Thyroid gland (tissue), 4 donors: ENCODE measurements at regions not wholly inside any gene's neighbourhood (a gene's known extent, or its start where the extent isn't known, plus 50 kb on each side); places are given as distances from the start of the nearest gene placed in this dataset.

Experiments
- POLR2A ChIP-seq, 2 donors: fragments of 450-650 bp; IDR thresholded peaks; one replicate each; pipeline ENCODE4 v1.6.1; 2017; ENCODE audit warnings: antibody characterized with exemption in 2 of 2, mild to moderate bottlenecking in 2 of 2, moderate library complexity in 1 of 2
- TF ChIP-seq, protein P1 (sequence below), 6 experiments: fragments of 200-600 bp in 3 of 6; fragments of 450-650 bp in 3 of 6; sonication (generic) in 3 of 6; IDR thresholded peaks; one replicate each; pipeline ENCODE4 v1.5.1; 2016 to 2019; ENCODE audit warnings: antibody characterized with exemption in 6 of 6, mild to moderate bottlenecking in 2 of 6, inconsistent platforms in 1 of 6, moderate library complexity in 1 of 6

DNA sequence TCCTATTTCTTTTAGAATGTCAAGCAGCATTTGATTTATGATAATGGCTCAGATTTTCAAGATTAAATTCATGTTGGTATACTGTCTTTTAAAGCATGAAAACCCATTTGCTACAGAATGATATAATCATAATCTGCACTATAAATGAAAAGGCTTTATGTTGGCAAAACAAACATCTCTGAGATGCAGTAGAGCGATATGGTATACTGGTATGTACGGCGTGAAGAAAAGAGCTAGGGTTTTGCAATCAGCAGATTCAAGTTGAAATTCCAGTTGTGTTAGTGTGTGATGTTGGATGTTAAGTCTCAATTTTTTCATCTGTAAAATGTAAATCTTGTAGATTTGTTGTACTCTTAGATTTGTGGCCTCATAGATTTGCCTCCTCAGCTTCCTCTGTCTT, 53.2 kb upstream of the DYRK2 start:
- no peak for TF ChIP-seq POLR2A (IDR thresholded peaks at IDR 0.05)
- TF ChIP-seq, protein P1, sequence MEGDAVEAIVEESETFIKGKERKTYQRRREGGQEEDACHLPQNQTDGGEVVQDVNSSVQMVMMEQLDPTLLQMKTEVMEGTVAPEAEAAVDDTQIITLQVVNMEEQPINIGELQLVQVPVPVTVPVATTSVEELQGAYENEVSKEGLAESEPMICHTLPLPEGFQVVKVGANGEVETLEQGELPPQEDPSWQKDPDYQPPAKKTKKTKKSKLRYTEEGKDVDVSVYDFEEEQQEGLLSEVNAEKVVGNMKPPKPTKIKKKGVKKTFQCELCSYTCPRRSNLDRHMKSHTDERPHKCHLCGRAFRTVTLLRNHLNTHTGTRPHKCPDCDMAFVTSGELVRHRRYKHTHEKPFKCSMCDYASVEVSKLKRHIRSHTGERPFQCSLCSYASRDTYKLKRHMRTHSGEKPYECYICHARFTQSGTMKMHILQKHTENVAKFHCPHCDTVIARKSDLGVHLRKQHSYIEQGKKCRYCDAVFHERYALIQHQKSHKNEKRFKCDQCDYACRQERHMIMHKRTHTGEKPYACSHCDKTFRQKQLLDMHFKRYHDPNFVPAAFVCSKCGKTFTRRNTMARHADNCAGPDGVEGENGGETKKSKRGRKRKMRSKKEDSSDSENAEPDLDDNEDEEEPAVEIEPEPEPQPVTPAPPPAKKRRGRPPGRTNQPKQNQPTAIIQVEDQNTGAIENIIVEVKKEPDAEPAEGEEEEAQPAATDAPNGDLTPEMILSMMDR (IDR thresholded peaks at IDR 0.05) = no peak
